Urothelium cell line (cell line): ENCODE measurements at regions not wholly inside any gene's neighbourhood (a gene's known extent, or its start where the extent isn't known, plus 50 kb on each side); places are given as distances from the start of the nearest gene placed in this dataset.

Source experiments
- DNase-seq: peaks from one replicate; pipeline ENCODE4 v3.0.0; 2011; ENCODE audit warnings: low spot score, mixed read lengths
- FAIRE-seq: peaks from 2 replicates; lab custom pipeline; 2011; peaks lifted over from hg19 to GRCh38; lab: Jason Lieb, UNC

GRCh38 chr2:88832311-88832991 lies 141.0 kb downstream of the RPIA start:
- DNase-seq (peak; percentile 13), FAIRE-seq (no peak)

- DNase-seq (no peak), FAIRE-seq (no peak)
Observed at GRCh38 chr2:88832992-88833389, 141.5 kb downstream of the RPIA start.

DNA sequence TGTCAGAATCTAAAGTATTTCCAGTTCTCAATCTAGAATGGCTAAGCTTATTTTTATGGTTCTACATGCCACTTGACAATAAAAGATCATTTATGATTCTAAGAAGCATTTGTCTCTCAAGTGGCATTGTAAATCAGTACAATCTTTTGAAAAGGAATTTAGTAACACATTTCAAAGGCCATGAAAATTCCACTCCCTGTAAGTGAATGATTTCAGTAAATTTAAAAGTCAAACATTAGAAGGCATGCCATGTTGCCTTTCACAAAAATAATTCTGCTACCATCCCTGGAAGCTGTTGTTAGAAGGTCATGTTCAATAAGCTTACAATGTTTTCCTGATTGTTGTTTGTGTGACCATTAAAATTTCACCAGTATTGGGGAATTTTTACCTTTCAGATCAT lies 142.9 kb downstream of the RPIA start:
- DNase-seq (no peak), FAIRE-seq (no peak)

DNA sequence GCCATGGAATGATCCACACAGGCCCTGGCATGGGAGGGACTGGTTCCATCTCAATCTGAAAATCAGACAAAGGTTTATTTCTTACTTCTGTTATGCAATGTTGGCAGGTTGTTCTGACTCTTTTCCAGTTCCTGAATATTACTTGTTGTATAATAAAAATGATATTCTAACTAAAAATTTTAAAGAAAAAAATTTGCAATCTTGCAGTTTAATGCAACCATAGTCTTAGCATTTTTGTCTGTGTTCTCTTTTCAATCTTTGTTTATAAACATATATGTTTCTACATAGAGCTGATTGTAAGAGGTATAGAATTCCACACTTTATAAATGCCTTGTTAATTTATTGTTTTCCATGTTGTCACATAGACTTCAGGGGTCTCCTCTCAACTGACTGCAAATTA lies 143.4 kb downstream of the RPIA start:
- no peak for DNase-seq
- FAIRE-seq = no peak

GRCh38 chr2:88835726-88836125 lies 144.3 kb downstream of the RPIA start:
- no peak for FAIRE-seq
- no peak for DNase-seq

DNA sequence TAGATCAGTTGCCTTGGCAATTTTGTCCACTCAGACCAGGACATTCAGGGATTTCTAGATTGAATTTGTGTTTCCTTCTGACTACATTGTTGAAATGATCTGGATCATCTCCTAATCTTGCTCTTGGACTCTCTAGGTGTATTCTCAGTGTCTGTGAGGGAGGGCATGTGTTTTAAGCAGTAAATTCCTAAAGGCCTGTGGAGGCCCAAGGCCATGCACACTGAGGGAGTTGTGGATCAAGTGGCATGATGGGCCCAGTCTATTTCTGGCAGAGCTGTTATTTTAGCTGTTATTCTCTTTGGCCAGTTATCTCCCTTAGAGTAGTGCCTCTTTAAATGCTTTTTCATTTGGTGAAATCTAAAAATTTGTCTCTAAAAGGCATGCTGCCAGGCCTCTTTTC lies 144.9 kb downstream of the RPIA start:
- FAIRE-seq = no peak
- no peak for DNase-seq

DNA sequence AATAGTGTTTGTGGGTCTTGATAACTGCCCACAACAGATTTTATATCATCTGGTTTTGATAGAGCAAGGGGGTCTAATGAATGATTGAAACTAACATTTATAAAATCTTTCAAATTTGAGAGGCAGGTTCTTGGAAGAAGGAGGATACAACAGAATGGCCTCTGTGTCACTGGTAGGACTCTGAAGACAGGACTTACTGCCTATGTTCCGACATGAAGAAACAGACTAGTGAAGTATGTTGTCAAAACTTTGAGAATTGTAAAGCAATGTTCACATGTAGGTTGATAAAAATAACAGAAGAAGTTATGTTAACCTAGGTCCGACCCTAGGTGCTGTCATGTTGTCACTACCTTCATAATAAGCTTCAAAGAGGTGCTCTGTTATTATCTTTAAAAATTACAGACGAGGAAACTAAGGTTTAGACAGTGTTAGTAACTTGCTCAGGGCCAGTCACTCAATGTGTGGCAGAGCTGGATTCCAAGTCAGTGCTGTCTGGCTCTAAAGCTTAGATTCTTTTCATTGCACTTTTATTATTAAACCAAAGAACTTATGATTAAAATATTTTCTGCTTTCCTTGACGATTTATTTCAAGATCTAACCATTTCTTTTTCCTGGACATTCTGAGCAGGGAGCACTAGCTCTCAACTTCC lies 146.2 kb downstream of the RPIA start:
- no peak for FAIRE-seq

DNA sequence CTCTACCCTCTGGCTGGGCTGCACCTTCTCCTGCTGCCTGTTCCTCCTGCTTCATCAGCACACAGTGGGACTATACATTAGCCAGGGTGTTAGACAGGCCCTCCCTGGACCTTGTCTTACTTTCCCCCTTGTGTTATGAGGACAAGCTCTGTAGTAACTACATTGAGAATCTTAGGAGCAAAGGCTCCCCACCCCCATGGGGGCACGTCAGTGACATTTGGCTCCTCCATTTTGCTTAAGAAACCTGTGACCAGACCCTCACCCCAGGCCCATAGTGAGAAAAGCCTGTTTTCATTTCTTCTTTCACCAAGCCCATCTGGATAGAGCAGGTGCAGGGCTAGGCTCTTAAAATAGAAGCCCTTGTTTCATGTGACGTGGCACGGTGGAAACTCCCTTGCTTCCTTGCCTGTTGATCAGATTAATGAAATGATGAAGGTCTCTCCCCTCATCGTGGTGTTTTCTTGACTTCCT lies 146.7 kb downstream of the RPIA start:
- FAIRE-seq = no peak

More for the DNA sequence above, 146.2 kb downstream of the RPIA start:
- no peak for DNase-seq

DNA sequence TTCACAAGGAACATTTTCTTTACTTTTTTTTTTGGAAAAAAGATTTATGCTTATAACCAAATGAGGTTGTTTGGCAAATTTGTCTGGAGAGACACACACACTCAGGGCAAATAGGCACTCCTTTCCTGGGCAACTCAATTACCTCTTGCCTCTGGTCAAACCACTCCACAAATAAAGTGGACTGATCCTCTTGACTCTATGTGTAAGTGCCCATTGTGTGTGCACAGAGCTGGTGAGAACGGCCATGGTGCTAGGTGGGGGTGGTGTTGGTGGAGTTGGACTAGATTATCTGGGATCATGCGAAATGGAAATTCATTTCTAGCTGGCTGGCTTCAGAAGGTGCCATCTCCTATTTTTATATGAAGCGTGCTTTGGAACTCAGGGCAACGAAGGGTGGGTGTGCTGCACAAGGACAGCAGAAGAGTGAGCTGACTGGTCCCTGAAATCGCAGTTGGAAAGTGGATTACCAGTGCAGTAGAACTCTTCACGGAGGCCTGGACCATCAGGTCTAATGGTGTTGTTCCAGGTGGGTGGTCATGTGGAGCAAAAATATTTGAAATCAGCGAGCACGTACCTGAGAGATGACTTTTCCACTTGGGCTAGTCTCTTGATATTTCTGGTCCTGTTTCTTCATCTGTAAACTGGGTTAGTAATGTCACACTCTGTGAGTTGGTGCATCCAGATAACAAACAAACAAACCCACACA lies 149.9 kb downstream of the RPIA start:
- FAIRE-seq (peak; percentile 9), DNase-seq (no peak)

More for the DNA sequence above, 146.7 kb downstream of the RPIA start:
- DNase-seq = no peak

DNA sequence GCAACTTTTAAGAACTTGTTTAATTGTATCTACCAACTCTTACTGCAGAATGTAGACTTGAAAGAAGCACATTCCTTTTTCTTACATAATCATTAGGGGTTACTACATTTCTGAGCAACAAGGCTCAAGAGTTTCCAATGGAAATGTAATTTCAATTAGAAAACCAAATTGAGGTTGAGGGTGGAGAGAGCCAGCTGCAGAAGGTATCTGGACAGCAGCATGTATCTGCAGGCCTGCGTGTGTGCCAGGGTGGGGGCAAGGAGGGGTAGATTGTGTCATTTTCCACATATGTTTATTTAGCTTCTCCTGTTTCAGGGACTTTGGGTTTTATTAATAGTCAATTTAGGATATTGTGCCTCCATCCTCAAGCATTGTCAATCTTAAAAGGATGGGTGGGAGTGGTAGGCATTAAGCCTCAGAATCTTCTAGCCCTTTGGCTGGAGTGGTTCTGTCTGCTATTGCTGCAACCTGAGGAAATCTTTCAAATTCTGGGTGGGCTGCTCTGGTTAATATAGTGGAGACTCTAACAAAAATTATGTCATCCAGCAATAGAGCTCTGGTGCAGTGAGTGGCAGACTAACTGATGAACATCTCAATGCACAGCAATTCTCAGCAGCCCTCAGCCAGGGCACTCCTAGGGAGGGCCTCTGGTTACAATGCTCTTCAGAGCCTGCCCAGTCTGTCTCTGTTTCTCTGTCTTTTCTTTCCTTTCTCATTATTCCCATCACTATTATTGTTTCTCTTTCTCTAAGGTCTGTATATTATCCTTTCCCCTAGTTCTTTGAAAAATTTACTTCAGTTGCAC lies 151.4 kb downstream of the RPIA start:
- no peak for DNase-seq
- FAIRE-seq = no peak

- FAIRE-seq (no peak), DNase-seq (no peak)
Observed at GRCh38 chr2:88843651-88844050, 152.2 kb downstream of the RPIA start.

GRCh38 chr2:88844960-88845359 lies 153.5 kb downstream of the RPIA start:
- FAIRE-seq (no peak), DNase-seq (no peak)

DNA sequence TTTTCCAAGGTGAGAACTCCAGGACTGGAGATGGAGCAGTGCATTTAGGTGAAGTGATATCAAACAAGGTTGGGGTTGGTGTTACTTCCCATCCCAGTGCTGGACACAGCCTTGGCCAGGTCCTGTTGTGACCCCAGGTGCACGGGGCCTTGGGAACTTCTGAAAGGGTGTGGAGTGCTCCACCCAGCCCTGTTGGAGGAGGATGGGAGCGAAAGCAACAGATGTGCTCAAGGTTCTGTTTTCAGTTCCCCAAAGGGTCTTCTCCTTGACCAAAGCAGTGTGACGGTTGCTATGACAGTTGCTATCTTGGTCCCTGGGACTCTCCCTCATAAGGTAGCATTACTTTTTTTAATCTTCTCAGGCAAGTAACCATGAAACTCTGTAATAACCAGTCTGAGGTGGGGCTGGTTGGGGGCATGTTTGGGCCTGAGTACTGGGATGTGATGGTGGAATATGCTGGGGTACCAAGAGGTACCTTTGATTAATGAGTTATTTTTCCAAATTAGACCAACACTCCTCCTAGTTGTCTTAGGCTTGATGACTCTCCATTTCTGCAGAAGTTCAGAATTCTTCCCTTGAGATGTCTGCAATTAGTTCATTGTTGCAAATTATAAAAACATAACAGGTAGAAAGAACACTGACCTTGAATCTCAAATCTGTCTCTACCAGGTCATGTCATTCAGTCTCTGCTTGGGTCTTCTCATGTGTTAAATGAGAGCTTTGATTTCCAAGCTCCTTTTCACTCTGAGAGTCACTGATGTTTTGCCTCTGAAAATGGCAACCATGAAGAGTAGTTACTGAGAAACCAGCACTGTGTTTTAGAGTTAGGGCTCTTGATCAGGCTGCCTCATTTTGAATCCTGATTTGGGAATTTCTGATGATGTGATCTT lies 154.5 kb downstream of the RPIA start:
- FAIRE-seq = no peak

GRCh38 chr2:88852753-88853402 lies 161.4 kb downstream of the RPIA start:
- FAIRE-seq (no peak), DNase-seq (no peak)

More for the DNA sequence above, 154.5 kb downstream of the RPIA start:
- no peak for DNase-seq

- FAIRE-seq (no peak), DNase-seq (no peak)
Observed at GRCh38 chr2:88853403-88853790, 161.9 kb downstream of the RPIA start.

- FAIRE-seq (no peak), DNase-seq (no peak)
Observed at GRCh38 chr2:88854528-88854927, 163.1 kb downstream of the RPIA start.

- DNase-seq (no peak), FAIRE-seq (peak; percentile 20)
Observed at GRCh38 chr2:88855620-88856408, 164.3 kb downstream of the RPIA start.

- DNase-seq (no peak), FAIRE-seq (no peak)
Observed at GRCh38 chr2:88856409-88857135, 165.1 kb downstream of the RPIA start.
